ENCODE measurements at regions not wholly inside any gene's neighbourhood (a gene's known extent, or its start where the extent isn't known, plus 50 kb on each side); places are given as distances from the start of the nearest gene placed in this dataset.

DNA sequence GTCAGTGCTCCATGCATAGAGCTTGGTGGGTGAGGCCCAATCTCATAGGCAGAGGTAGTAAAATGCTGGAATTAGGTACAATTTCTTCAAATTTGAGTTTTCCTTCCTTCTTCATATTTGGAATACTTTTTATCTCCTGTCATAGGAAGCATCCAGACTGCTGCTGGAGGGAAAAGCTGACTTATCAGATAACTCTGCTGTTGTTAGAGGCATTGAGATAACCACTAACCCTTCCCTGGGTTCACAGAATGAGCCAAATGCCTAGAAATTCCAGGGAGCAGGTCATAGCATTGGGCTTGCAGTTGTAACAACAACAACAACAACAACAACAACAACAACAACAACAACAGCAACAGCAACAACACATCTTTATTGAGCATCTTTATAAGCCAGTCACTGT lies 332.7 kb downstream of the PDCD6IP start:
- peaks cover 12% of the 10 kb centered on the region for H3K9me3 Mint-ChIP-seq (ENCODE audit: unreplicated experiment)
- Histone ChIP-seq H3K9me3 (no peaks in the 10 kb centered on the region), H3K36me3 (ENCODE audit: control insufficient read depth, insufficient read depth, low read length) (no peaks in the 10 kb centered on the region), H3K4me3 (ENCODE audit: low read depth, low read length) (no peak overlapping the region), H3K4me1 (no peaks in the 10 kb centered on the region), H3K27me3 (replicated peaks; ENCODE audit: control insufficient read depth, insufficient read depth, low read length) (no peaks in the 10 kb centered on the region)
- BruUV-seq (replicated peaks): no TSS peak
- H3K27me3 Mint-ChIP-seq (ENCODE audit: insufficient read depth, unreplicated experiment): peaks cover 2% of the 10 kb centered on the region
- TF ChIP-seq, protein P1, sequence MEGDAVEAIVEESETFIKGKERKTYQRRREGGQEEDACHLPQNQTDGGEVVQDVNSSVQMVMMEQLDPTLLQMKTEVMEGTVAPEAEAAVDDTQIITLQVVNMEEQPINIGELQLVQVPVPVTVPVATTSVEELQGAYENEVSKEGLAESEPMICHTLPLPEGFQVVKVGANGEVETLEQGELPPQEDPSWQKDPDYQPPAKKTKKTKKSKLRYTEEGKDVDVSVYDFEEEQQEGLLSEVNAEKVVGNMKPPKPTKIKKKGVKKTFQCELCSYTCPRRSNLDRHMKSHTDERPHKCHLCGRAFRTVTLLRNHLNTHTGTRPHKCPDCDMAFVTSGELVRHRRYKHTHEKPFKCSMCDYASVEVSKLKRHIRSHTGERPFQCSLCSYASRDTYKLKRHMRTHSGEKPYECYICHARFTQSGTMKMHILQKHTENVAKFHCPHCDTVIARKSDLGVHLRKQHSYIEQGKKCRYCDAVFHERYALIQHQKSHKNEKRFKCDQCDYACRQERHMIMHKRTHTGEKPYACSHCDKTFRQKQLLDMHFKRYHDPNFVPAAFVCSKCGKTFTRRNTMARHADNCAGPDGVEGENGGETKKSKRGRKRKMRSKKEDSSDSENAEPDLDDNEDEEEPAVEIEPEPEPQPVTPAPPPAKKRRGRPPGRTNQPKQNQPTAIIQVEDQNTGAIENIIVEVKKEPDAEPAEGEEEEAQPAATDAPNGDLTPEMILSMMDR (IDR thresholded peaks at IDR 0.05; ENCODE audit: insufficient read depth in 1 of 2, low read depth in 1 of 2, low read length in 1 of 2, severe bottlenecking in 1 of 2, unreplicated experiment in 1 of 2): no peak
- intact Hi-C loops (cut with micrococcal nuclease; ENCODE audit: unreplicated experiment): no loop called here
- no peak overlapping the region for H3K27ac Mint-ChIP-seq (ENCODE audit: unreplicated experiment)
- ChIA-PET POLR2A (no interaction called here), CTCF (no interaction called here)
- no peak overlapping the region for H3K4me3 Mint-ChIP-seq (ENCODE audit: unreplicated experiment)
- no peaks in the 10 kb centered on the region for H3K4me1 Mint-ChIP-seq (ENCODE audit: low read depth, unreplicated experiment)
- H3K36me3 Mint-ChIP-seq (ENCODE audit: insufficient read depth, unreplicated experiment): no peaks in the 10 kb centered on the region
- no peak for DNase-seq

DNA sequence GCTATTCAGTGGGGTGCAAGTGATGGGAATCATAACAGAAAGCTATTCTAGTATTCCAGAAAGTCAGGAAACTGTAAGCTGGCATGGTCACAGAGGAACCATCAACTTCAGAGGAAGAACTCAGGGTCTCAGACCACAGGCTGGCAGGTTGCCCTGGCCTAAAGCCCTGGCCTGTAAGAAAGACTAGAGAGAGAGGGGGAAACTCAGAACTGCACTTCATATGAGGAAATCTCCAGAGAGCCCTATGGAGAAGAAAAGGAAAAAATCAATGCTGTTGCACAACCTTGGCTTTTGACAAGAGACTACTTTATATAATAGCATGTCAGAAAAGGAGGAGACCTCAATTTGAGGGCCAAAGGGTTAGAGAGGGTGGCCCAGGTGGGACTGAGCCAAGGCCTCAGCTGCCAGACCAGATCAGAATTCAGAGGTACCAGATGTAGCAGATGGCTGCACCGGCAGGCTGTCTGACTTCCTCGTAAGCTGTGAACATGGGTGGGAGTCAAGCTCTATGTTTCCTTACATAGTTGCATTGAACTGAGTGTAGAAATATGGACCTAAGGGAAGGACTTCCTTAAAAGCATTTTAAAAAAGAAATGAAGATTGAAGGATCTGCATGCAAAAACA lies 333.8 kb downstream of the PDCD6IP start:
- ChIA-PET POLR2A (no interaction called here), CTCF (no interaction called here)
- no peak overlapping the region for H3K4me3 Mint-ChIP-seq (ENCODE audit: unreplicated experiment)
- no peaks in the 10 kb centered on the region for H3K9me3 ChIP-seq
- TF ChIP-seq, protein P1 (IDR thresholded peaks at IDR 0.05; ENCODE audit: insufficient read depth in 1 of 2, low read depth in 1 of 2, low read length in 1 of 2, severe bottlenecking in 1 of 2, unreplicated experiment in 1 of 2): no peak
- H3K4me3 ChIP-seq (ENCODE audit: low read depth, low read length): no peak overlapping the region
- no peaks in the 10 kb centered on the region for H3K36me3 ChIP-seq (ENCODE audit: control insufficient read depth, insufficient read depth, low read length)
- no peaks in the 10 kb centered on the region for H3K4me1 ChIP-seq
- H3K36me3 Mint-ChIP-seq (ENCODE audit: insufficient read depth, unreplicated experiment): no peaks in the 10 kb centered on the region
- no peak for DNase-seq
- H3K27ac Mint-ChIP-seq (ENCODE audit: unreplicated experiment): no peak overlapping the region
- intact Hi-C loops (cut with micrococcal nuclease; ENCODE audit: unreplicated experiment): no loop called here
- no peaks in the 10 kb centered on the region for H3K27me3 ChIP-seq (replicated peaks; ENCODE audit: control insufficient read depth, insufficient read depth, low read length)
- H3K27me3 Mint-ChIP-seq (ENCODE audit: insufficient read depth, unreplicated experiment): no peaks in the 10 kb centered on the region
- BruUV-seq (replicated peaks): no TSS peak
- peaks cover 12% of the 10 kb centered on the region for H3K9me3 Mint-ChIP-seq (ENCODE audit: unreplicated experiment)
- H3K4me1 Mint-ChIP-seq (ENCODE audit: low read depth, unreplicated experiment): no peaks in the 10 kb centered on the region

DNA sequence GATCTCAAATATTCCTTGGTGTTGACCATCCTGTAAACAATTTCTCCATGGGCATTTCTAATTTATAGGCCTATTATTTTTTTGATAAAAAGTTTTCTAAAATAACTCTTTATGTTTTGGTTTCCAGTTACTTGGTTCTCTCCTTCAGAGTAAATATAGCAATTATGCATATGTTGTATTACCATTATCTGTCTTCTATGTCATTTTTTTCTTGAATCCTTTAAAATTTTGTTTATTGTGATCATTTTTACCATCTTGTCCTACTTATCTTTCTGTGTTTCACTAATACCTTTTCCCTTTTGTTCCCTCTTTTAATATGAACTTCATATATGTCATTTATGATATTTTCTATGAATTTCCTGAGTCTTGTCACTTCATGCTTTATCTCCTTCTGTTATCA lies 341.1 kb downstream of the PDCD6IP start:
- Mint-ChIP-seq H3K27ac (ENCODE audit: unreplicated experiment) (no peak overlapping the region), H3K9me3 (ENCODE audit: unreplicated experiment) (peaks cover 13% of the 10 kb centered on the region), H3K4me3 (ENCODE audit: unreplicated experiment) (no peak overlapping the region), H3K36me3 (ENCODE audit: insufficient read depth, unreplicated experiment) (no peaks in the 10 kb centered on the region), H3K27me3 (ENCODE audit: insufficient read depth, unreplicated experiment) (peaks cover under 1% of the 10 kb centered on the region), H3K4me1 (ENCODE audit: low read depth, unreplicated experiment) (no peaks in the 10 kb centered on the region)
- BruUV-seq (replicated peaks): no TSS peak
- Histone ChIP-seq H3K27me3 (replicated peaks; ENCODE audit: control insufficient read depth, insufficient read depth, low read length) (no peaks in the 10 kb centered on the region), H3K9me3 (no peaks in the 10 kb centered on the region), H3K4me3 (ENCODE audit: low read depth, low read length) (no peak overlapping the region), H3K4me1 (no peaks in the 10 kb centered on the region), H3K36me3 (ENCODE audit: control insufficient read depth, insufficient read depth, low read length) (no peaks in the 10 kb centered on the region)
- DNase-seq: no peak
- TF ChIP-seq, protein P1 (IDR thresholded peaks at IDR 0.05; ENCODE audit: insufficient read depth in 1 of 2, low read depth in 1 of 2, low read length in 1 of 2, severe bottlenecking in 1 of 2, unreplicated experiment in 1 of 2): no peak
- intact Hi-C loops (cut with micrococcal nuclease; ENCODE audit: unreplicated experiment): no loop called here
- ChIA-PET POLR2A (no interaction called here), CTCF (no interaction called here)

Measured in Caco-2 (cell line).